Renal pelvis (tissue), 1 donor: ENCODE measurements at regions not wholly inside any gene's neighbourhood (a gene's known extent, or its start where the extent isn't known, plus 50 kb on each side); places are given as distances from the start of the nearest gene placed in this dataset.
A peak's percentile ranks its signal among the peaks of the same experiment; 100 is the strongest.
"Not testable (repeated sequence)": the region's sequence is repeated elsewhere in the genome, so short reads cannot be mapped to it uniquely, and the experiment has no call there.

Experiments used
- DNase-seq: peaks from one replicate; pipeline ENCODE4 v3.0.0-alpha.2; 2013

- no peak for DNase-seq
These were observed 58.1 kb downstream of the ATXN7L3B start for GRCh38 chr12:74595696-74596095.

DNA sequence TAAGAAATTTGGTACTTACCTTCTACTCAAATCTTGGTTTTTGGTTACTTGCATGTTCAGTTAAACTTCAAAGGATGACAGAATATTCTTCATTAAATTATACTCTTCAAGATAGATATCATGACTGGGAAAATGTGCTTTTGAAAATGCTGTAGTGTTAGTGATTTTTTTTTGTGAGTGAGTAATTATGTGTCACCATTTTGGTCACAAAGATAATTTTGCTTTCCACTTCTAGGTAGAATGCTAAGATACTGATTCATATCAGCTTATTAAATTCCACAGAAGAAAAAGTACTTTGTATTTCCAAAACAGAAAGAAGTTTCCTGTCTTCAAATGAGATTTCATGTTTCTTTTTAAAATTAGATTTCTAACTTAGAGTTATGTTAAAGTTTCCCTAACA is 61.2 kb downstream of the ATXN7L3B start:
- no peak for DNase-seq

DNA sequence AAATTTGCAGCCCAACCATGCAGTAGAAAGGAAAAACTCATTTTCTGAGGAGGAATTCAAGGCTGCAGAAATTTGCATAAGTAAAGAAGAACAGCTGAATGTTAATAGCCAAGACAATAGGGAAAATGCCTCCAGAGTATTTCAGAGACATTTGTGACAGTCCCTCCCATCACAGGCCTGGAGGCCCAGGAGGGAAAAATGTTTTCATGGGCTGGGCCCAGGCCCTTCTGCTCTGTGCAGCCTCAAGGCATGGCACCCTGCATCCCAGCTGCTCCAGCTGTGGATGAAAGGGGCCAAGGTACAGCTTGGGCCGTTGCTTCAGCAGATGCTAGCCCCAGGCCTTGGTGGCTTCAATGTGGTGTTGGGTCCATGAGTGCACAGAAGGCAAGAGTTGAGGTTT is 62.3 kb downstream of the ATXN7L3B start:
- no peak for DNase-seq

DNA sequence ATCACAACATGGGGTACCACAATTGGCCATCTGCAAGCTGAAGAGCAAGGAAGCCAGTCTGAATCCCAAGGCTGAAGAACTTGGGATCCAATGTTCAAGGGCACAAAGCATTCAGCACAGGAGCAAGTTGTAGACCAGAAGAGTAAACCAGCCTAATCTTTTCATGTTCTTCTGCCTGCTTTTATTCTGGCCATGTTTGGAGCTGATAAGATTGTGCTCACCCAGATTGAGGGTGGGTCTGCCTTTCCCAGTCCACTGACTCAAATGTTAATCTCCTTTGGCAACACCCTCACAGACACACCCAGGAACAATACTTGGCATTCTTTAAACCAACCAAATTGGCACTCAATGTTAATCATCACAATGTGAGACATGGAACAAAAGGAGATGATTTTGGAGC is 63.2 kb downstream of the ATXN7L3B start:
- DNase-seq, result not testable (repeated sequence)

DNA sequence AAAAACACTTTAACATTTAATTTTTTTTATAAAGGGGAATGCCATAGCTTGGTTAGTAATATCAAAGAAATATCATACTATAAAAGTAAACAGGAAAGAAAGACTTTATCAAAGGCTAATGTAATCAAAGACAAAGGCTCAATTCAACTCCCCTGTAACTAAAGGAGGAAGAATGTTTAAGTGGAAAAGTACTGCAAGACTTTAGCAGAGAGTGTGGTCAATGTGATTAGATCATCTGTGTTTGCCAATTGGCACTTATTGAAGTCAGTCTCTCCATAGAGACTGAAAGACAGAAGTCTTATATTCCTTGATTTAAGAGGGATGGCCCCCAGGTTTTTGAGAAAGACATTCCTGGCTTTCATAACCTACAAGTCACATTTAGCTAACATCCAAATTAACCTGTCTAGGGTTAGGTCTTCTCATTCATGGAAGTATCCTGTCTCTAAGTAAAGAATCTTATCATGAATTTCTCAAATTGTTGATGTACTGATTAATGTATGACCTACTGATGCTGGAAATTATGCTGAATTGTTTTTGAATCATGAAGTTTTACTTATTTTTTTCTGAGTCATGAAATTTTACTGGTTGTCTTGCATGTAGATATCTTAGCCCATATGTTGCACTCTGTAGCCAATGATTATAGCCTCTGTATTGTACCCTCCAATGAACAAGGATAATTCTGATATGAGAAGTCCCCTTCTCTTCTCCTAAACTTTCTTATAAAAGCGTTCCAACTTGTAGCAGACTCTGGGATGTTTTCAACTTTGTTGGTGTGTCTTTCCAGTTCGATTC is 65.4 kb downstream of the ATXN7L3B start:
- no peak for DNase-seq

GRCh38 chr12:74608231-74608775 is 70.7 kb downstream of the ATXN7L3B start:
- DNase-seq, result no peak

GRCh38 chr12:74610711-74611110 is 73.1 kb downstream of the ATXN7L3B start:
- DNase-seq, result no peak

- DNase-seq, result no peak
These were observed 76.8 kb downstream of the ATXN7L3B start for GRCh38 chr12:74614426-74614825.

DNA sequence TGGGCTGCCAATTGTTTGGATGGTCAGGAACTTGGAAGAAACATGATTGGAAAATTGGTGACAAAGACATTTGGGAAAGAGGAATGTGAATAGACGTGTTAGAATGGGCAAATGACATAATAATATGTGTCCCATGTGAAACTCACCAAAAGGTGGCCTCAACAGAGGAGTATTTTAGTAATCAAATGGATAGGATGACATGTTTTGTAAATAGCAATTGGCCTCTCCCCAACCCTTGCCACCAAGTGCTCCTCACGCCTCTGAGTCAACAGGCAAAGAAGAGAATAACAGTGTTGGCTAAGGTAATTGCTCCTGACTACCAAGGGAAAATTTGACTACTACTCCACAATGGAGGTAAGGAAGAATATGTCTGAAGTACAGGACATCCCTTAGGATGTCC is 81.4 kb downstream of the ATXN7L3B start:
- DNase-seq, result no peak

GRCh38 chr12:74619884-74620283 is 82.2 kb downstream of the ATXN7L3B start:
- DNase-seq, result no peak

- no peak for DNase-seq
These were observed 83.3 kb downstream of the ATXN7L3B start for GRCh38 chr12:74620921-74621320.

DNA sequence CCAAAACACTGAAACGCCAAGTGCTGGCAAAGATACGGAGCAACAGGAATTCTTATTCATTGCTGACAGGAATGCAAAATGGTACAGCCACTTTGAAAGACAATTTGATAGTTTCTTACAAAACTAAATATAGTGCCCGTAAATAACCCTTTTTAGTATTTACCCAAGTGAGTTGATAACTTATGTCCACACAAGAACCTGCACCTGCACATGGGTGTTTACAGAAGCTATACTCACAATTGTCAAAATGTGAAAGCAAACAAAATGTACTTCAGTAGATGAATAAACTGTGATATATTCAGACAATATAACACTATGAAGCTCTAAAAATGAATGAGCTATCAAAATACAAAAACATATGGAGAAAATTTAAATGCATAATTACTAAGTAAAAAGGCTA is 86.6 kb downstream of the ATXN7L3B start:
- no peak for DNase-seq

GRCh38 chr12:74626397-74626796 is 88.8 kb downstream of the ATXN7L3B start:
- no peak for DNase-seq

DNA sequence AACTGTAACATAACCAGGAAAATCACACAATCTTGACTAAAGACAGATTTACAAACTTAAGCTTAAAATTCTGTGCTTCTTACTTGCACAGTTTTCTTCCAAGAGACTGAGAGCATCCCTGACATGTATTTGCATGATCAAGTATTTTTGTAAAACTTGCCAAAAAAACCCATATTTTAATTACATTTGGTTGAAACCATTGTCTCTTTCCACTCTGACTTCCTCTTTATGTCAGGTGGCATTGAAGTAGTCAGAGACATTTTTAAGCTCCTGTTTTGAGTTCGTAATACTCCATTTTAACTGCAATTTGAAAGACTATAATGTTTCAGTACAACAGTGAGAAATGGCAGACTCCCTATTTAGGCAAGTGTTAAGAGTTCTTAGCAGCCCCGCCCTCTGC is 103.6 kb downstream of the ATXN7L3B start:
- no peak for DNase-seq

DNA sequence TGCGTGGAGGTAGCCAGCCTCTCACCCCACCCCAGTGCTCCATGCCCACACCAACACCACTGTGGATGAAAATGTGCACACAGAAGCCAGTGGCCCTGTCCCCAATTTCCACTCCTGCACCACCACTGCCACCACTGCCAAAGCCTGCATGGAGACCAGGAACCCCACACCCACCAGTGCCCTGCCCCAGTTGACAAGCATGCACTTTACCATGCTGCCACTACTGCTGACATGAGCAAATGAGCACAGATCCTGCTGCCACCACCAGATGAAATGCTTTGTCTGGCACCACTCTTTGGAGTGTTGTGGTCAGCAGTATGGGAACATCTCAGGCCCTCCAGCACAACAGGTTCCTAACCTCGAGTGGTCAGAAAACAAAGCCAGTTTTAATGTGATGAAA is 104.1 kb downstream of the ATXN7L3B start:
- no peak for DNase-seq

DNA sequence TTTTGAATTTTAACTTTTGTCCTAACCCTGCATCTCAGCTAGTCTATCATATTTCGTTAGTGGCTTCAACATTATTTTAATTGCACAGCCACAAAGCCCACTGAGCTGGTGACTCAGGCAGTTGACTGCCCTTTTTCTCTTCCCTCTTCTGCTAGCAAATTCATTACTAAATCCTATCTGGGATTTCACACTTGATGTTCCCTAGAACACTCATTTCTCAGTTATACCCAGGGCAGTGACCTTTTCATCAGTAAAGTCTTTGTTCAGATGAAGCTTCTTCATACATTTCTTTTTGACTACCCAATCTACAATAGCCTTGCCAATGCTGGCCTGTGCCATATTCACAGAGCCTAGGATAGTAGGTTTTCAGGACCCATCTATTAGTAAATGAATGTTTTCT is 107.0 kb downstream of the ATXN7L3B start:
- no peak for DNase-seq

- DNase-seq, result peak; percentile 0
These were observed 109.2 kb downstream of the ATXN7L3B start for GRCh38 chr12:74646831-74647230.

GRCh38 chr12:74647256-74647655 is 109.6 kb downstream of the ATXN7L3B start:
- no peak for DNase-seq

GRCh38 chr12:74656251-74656650 is 118.6 kb downstream of the ATXN7L3B start:
- no peak for DNase-seq

DNA sequence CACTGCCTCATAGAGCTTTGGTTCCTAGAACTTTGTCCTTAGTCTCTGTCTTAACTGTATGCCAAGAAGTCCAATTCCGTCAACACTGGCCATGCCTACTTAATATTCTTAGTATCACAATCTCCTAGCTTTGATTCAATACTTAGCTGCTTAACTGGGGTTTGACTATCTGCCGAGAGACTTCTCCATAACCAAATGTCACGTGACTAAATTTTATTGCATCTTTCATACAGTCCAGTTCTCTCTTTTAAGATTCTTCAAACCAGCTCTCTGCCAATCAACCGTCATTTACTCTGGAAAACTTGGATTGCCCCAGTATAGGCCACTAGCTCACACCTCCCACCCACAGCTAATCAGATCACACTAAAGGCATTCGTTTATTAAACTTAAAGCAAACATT is 122.8 kb downstream of the ATXN7L3B start:
- DNase-seq, result no peak

DNA sequence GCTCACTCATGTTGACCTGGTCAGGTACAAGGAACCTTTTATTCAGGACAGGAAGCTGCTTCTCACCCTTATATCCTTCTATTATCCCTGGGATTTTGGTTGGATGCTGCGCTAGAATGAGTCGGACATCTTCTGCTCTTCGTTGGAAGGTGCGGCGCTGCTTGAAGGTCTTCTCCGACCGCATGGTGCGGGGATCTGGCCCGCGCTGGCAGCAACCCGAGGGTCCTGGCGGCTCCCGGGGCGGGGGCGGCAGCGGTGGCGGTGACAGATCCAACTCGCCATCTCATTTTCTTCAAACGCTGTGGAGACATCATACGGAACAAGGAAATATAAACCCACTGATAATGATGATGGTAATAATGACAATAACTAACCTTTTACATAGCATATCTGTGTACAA is 126.3 kb downstream of the ATXN7L3B start:
- no peak for DNase-seq

DNA sequence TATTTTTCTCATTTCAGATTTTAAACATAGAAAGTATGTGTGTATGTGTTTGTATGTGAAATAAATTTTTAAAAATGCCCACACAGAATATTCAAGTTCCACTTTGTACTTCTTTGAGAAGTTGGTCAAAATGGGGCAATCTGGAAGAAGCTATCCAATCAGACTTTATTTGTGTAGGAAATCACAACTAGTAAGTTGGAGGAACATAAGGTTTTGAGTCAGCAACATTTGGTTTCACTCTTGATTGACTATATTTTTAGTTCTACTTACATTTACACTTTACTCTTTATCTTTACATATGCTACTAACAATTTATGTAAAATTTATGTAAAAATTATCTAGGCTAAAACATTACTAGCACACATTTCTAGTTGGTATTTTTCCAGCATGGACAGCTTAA is 128.1 kb downstream of the ATXN7L3B start:
- DNase-seq, result no peak

GRCh38 chr12:74671421-74671820 is 133.8 kb downstream of the ATXN7L3B start:
- DNase-seq, result no peak

GRCh38 chr12:74676955-74677354 is 139.3 kb downstream of the ATXN7L3B start:
- DNase-seq, result not testable (repeated sequence)
